HG03565 (cell line): ENCODE measurements at regions not wholly inside any gene's neighbourhood (a gene's known extent, or its start where the extent isn't known, plus 50 kb on each side); places are given as distances from the start of the nearest gene placed in this dataset.

Experiments used
- ATAC-seq: cut with Tn5 transposase; IDR thresholded peaks from one replicate; pipeline ENCODE4 v1.9.1; 2021; ENCODE audit warnings: mild to moderate bottlenecking, moderate library complexity; ENCODE audit not compliant: unreplicated experiment

GRCh38 chr4:44861756-44862155, 135.4 kb upstream of the GNPDA2 start:
- no peak for ATAC-seq

- no peak for ATAC-seq
These were observed 133.1 kb upstream of the GNPDA2 start for GRCh38 chr4:44859477-44859876.

DNA sequence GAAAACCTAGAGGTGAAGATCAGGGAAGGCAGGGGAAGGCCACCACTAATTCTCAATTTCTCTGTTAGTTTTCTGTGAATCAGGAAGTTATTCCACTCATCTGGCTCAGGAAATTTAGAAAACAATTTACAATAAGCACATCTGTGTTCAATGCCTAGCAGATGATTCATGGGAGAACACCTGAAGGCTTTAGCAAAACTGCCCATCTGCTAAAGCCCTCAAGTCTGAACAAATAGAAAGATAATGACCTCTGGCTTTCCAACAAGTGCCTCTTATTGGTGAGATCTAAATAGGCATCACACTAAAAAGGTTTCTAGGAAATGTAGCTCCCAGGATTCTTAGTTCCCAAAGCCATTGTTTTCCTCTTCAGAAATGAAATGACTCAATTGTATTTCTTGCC, 122.1 kb upstream of the GNPDA2 start:
- ATAC-seq = no peak

DNA sequence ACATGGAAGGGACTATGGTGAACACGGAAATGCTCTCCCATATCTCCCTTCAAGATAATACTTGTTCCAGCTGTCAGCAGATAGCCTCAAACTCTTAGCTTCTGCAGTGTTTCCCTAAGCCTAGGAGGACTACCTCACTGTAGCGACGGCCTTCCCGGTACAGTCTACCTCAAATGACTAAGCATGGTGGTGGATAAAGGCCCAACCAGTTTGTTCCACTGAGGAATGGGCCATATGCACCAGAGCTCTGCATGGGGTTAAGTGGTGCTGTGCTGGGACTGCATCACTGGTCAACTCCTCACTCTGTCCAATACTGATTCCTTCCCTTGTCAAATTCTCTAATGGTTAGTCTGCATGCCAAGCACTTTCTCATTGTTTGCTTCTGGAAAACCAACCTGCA, 119.6 kb upstream of the GNPDA2 start:
- ATAC-seq = no peak

GRCh38 chr4:44845309-44845708, 119.0 kb upstream of the GNPDA2 start:
- ATAC-seq = no peak

DNA sequence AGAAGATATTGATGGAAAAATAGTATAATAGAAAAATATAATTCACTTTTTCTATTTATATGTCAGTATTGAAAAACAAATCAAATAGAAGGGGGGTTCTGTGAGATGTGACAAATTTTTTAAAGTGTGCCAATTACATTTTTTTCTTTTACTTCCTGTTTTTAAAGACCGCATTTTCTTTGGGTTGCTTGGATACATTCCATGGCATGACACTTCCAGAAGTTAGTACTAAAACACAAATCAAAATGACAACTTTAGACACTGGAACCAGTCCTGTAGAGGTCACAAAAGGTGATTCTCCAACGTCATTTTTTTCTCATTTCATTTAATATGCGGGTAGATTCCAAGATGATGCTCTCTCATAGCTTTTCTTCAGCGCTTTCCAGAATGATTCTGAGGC, 116.2 kb upstream of the GNPDA2 start:
- ATAC-seq = no peak

DNA sequence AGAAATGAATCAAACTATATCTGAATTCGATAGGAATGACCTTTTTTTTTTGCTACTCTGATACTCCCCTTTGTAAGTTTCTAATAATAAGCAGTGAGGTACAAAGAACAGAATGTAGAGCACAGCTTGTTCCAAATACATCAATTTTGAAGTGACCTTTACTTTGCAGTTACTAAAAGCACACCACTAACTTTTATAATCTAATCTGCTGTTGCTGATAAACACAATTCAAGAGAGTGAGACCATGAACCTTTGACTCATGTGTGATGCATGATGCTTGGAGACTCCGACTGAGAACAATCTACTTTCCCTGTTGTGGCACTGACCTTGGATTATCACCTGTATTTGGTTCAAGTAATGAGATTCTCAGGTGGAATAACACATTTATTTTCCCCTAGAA, 91.6 kb upstream of the GNPDA2 start:
- no peak for ATAC-seq

GRCh38 chr4:44806071-44806470, 79.7 kb upstream of the GNPDA2 start:
- ATAC-seq = no peak

DNA sequence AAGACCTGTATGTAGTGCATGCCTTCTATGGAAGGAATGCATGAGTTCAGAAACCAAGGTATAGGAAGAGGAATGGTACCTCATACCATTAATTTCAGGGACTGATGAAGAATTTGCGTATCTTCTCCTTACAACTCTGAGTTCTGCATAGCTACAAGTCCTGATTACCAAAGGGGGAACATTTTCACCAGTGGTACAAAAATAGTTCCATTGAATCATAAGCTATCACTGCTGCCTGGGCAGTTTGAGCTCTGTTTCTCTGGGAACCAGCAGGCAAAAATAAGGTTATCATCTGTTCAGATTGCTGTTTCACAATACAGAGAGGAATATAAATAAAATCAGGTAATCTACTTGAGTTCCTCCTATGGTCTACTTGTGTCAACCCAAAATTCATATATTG, 77.9 kb upstream of the GNPDA2 start:
- no peak for ATAC-seq

GRCh38 chr4:44801384-44801783, 75.0 kb upstream of the GNPDA2 start:
- ATAC-seq = no peak

- no peak for ATAC-seq
These were observed 65.5 kb upstream of the GNPDA2 start for GRCh38 chr4:44791831-44792230.

GRCh38 chr4:44777115-44777514, 50.8 kb upstream of the GNPDA2 start:
- no peak for ATAC-seq
